Ishikawa (cell line): ENCODE measurements at regions not wholly inside any gene's neighbourhood (a gene's known extent, or its start where the extent isn't known, plus 50 kb on each side); places are given as distances from the start of the nearest gene placed in this dataset.

Experiments used
- CEBPB ChIP-seq: IDR thresholded peaks from 2 replicates; pipeline ENCODE4 v1.6.1; 2012
- CREB1 ChIP-seq: IDR thresholded peaks from 2 replicates; pipeline ENCODE4 v1.6.1; 2012; ENCODE audit warnings: low read depth
- EGR1 ChIP-seq: IDR thresholded peaks from 2 replicates; pipeline ENCODE4 v1.6.1; 2012
- EP300 ChIP-seq: IDR thresholded peaks from 2 replicates; pipeline ENCODE4 v1.6.1; 2012; ENCODE audit warnings: borderline replicate concordance
- FOXM1 ChIP-seq: IDR thresholded peaks from 2 replicates; pipeline ENCODE4 v1.6.1; 2012; ENCODE audit warnings: low read depth, borderline replicate concordance
- RAD21 ChIP-seq: IDR thresholded peaks from 2 replicates; pipeline ENCODE4 v1.6.1; 2012; ENCODE audit warnings: low read depth
- TAF1 ChIP-seq: IDR thresholded peaks from 2 replicates; pipeline ENCODE4 v1.6.1; 2012; ENCODE audit warnings: low read depth, mild to moderate bottlenecking
- TCF12 ChIP-seq: IDR thresholded peaks from 2 replicates; pipeline ENCODE4 v1.6.1; 2012; ENCODE audit warnings: low read depth
- YY1 ChIP-seq: IDR thresholded peaks from 2 replicates; pipeline ENCODE4 v1.6.1; 2012; ENCODE audit warnings: low read depth
- TF ChIP-seq, protein P1 (sequence below): IDR thresholded peaks from 2 replicates; pipeline ENCODE4 v1.6.1; 2012
- TF ChIP-seq, protein P2 (sequence below): IDR thresholded peaks from 2 replicates; pipeline ENCODE4 v1.6.1; 2012
- TF ChIP-seq, protein P3 (sequence below): IDR thresholded peaks from 2 replicates; pipeline ENCODE4 v1.6.1; 2012; ENCODE audit warnings: low read depth, mild to moderate bottlenecking

DNA sequence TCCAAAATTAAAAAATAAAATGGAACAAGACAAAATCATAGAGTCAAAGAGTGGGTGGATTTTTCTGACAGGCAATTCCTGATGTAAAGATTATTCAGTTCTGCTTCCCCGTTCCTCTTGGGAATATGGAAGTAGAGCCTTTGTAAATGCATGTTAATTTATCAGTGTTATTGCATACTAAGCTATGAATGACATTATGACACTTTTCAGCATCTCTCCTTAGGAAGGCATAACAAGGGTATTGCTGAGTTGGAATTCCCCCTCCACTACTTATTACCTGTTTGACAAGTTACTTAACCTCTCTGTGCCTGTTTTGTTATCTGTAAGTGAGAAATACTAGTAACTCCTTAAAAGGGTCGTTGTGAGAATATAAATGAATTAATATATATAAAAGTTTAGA is 640.4 kb downstream of the LMO4 start:
- TF ChIP-seq FOXM1: no peak
- TF ChIP-seq TCF12: no peak
- TF ChIP-seq, protein P1, sequence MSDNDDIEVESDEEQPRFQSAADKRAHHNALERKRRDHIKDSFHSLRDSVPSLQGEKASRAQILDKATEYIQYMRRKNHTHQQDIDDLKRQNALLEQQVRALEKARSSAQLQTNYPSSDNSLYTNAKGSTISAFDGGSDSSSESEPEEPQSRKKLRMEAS: no peak
- TF ChIP-seq YY1: no peak
- TF ChIP-seq, protein P2, sequence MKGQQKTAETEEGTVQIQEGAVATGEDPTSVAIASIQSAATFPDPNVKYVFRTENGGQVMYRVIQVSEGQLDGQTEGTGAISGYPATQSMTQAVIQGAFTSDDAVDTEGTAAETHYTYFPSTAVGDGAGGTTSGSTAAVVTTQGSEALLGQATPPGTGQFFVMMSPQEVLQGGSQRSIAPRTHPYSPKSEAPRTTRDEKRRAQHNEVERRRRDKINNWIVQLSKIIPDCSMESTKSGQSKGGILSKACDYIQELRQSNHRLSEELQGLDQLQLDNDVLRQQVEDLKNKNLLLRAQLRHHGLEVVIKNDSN: no peak
- no peak for TF ChIP-seq EP300
- TF ChIP-seq, protein P3, sequence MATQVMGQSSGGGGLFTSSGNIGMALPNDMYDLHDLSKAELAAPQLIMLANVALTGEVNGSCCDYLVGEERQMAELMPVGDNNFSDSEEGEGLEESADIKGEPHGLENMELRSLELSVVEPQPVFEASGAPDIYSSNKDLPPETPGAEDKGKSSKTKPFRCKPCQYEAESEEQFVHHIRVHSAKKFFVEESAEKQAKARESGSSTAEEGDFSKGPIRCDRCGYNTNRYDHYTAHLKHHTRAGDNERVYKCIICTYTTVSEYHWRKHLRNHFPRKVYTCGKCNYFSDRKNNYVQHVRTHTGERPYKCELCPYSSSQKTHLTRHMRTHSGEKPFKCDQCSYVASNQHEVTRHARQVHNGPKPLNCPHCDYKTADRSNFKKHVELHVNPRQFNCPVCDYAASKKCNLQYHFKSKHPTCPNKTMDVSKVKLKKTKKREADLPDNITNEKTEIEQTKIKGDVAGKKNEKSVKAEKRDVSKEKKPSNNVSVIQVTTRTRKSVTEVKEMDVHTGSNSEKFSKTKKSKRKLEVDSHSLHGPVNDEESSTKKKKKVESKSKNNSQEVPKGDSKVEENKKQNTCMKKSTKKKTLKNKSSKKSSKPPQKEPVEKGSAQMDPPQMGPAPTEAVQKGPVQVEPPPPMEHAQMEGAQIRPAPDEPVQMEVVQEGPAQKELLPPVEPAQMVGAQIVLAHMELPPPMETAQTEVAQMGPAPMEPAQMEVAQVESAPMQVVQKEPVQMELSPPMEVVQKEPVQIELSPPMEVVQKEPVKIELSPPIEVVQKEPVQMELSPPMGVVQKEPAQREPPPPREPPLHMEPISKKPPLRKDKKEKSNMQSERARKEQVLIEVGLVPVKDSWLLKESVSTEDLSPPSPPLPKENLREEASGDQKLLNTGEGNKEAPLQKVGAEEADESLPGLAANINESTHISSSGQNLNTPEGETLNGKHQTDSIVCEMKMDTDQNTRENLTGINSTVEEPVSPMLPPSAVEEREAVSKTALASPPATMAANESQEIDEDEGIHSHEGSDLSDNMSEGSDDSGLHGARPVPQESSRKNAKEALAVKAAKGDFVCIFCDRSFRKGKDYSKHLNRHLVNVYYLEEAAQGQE: no peak
- TF ChIP-seq TAF1: no peak
- TF ChIP-seq RAD21: no peak
- TF ChIP-seq CREB1: no peak
- TF ChIP-seq CEBPB: no peak
- TF ChIP-seq EGR1: no peak
